DOHH2 (cell line): ENCODE measurements at regions not wholly inside any gene's neighbourhood (a gene's known extent, or its start where the extent isn't known, plus 50 kb on each side); places are given as distances from the start of the nearest gene placed in this dataset.

Experiments used
- H3F3A ChIP-seq: fragments of 200-600 bp; sonication (generic), shearing (Covaris generic); 2 replicates; pipeline ENCODE4 v1.6.0; 2016; ENCODE audit warnings: antibody characterized with exemption, mild to moderate bottlenecking; ENCODE audit not compliant: control insufficient read depth, insufficient read depth
- H3K27ac ChIP-seq: fragments of 200-600 bp; sonication (generic); 2 replicates; pipeline ENCODE4 v1.5.1; 2014; ENCODE audit warnings: low read depth, mild to moderate bottlenecking, low read length, moderate library complexity
- H3K27me3 ChIP-seq: fragments of 200-600 bp; sonication (generic); 2 replicates; pipeline ENCODE4 v1.6.1; 2014; ENCODE audit warnings: mild to moderate bottlenecking, low read length, mixed read lengths; ENCODE audit not compliant: control insufficient read depth
- H3K36me3 ChIP-seq: fragments of 200-600 bp; sonication (generic); 2 replicates; pipeline ENCODE4 v1.6.1; 2014; ENCODE audit warnings: mild to moderate bottlenecking, low read length, moderate library complexity, mixed read lengths; ENCODE audit not compliant: control insufficient read depth
- H3K4me1 ChIP-seq: fragments of 200-600 bp; sonication (generic); 2 replicates; pipeline ENCODE4 v1.6.1; 2014; ENCODE audit warnings: mild to moderate bottlenecking, low read length, mixed read lengths; ENCODE audit not compliant: control insufficient read depth
- H3K4me2 ChIP-seq: fragments of 200-600 bp; sonication (generic); 2 replicates; pipeline ENCODE4 v1.6.0; 2014; ENCODE audit warnings: mild to moderate bottlenecking, low read length, moderate library complexity
- H3K4me3 ChIP-seq: fragments of 200-600 bp; sonication (generic); 2 replicates; pipeline ENCODE4 v1.5.1; 2014; ENCODE audit warnings: mild to moderate bottlenecking, low read length, mixed read lengths
- H3K79me2 ChIP-seq: fragments of 200-600 bp; sonication (generic); 2 replicates; pipeline ENCODE4 v1.6.1; 2014; ENCODE audit warnings: mild to moderate bottlenecking, low read length, mixed read lengths; ENCODE audit not compliant: control insufficient read depth
- H3K9me2 ChIP-seq: fragments of 200-600 bp; sonication (generic); replicated peaks from 2 replicates; pipeline ENCODE4 v1.6.1; 2014; ENCODE audit warnings: mild to moderate bottlenecking, low read length, mixed read lengths; ENCODE audit not compliant: control insufficient read depth
- H3K9me3 ChIP-seq: fragments of 200-600 bp; sonication (generic); 2 replicates; pipeline ENCODE4 v1.6.1; 2014; ENCODE audit warnings: antibody characterized with exemption, low read length, mixed read lengths; ENCODE audit not compliant: control insufficient read depth, insufficient read depth
- H4K20me1 ChIP-seq: fragments of 200-600 bp; sonication (generic); 2 replicates; pipeline ENCODE4 v1.6.0; 2014; ENCODE audit warnings: low read depth, mild to moderate bottlenecking, antibody characterized with exemption, low read length, moderate library complexity; ENCODE audit not compliant: control insufficient read depth, insufficient read depth
- CTCF ChIP-seq: fragments of 200-600 bp; sonication (generic); IDR thresholded peaks from one replicate; pipeline ENCODE4 v1.5.1; 2014; ENCODE audit warnings: antibody characterized with exemption, mild to moderate bottlenecking, low read depth, low read length; ENCODE audit not compliant: poor library complexity, severe bottlenecking
- EZH2phosphoT487 ChIP-seq: fragments of 200-600 bp; sonication (generic); IDR thresholded peaks from 2 replicates; pipeline ENCODE4 v1.6.1; 2017; ENCODE audit warnings: borderline replicate concordance, mild to moderate bottlenecking, antibody characterized with exemption, low read length, moderate library complexity, mixed read lengths

GRCh38 chr3:15998911-15999310 is 175.6 kb upstream of the GALNT15 start:
- H3F3A ChIP-seq = no peaks in the 10 kb centered on the region
- TF ChIP-seq CTCF (no peak), EZH2phosphoT487 (no peak)

DNA sequence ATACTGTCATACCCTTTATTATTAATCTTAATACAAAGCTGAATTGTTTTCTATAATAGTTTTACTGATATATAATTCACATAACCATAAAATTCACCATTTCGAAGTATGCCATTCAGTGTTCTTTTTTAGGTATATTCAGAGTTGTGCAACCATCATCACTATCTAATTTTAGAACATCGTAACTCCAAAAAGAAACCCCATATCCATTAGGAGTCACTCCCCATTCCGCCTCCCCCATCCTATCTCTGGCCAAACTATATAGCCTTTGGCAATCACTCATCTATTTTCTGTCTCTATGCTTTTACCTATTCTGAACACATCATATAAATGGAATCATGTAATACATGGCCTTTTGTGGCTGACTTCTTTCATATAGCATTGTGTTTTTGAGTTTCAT is 169.7 kb upstream of the GALNT15 start:
- H4K20me1 ChIP-seq = no peaks in the 10 kb centered on the region
- no peak overlapping the region for H3K4me2 ChIP-seq
- no peaks in the 10 kb centered on the region for H3F3A ChIP-seq
- no peaks in the 10 kb centered on the region for H3K36me3 ChIP-seq
- no peak overlapping the region for H3K4me3 ChIP-seq
- H3K27ac ChIP-seq = no peak overlapping the region
- TF ChIP-seq CTCF (no peak), EZH2phosphoT487 (no peak)
- no peaks in the 10 kb centered on the region for H3K27me3 ChIP-seq
- no peaks in the 10 kb centered on the region for H3K9me2 ChIP-seq
- H3K9me3 ChIP-seq = 0 out of 2 replicates have a peak, but pooled peaks cover 2% of the 10 kb centered on the region
- H3K4me1 ChIP-seq = no peaks in the 10 kb centered on the region
- no peaks in the 10 kb centered on the region for H3K79me2 ChIP-seq

More at GRCh38 chr3:15998911-15999310, 175.6 kb upstream of the GALNT15 start:
- no peak overlapping the region for H3K4me2 ChIP-seq
- no peaks in the 10 kb centered on the region for H3K36me3 ChIP-seq
- no peaks in the 10 kb centered on the region for H3K9me3 ChIP-seq
- no peaks in the 10 kb centered on the region for H4K20me1 ChIP-seq
- no peaks in the 10 kb centered on the region for H3K9me2 ChIP-seq
- no peak overlapping the region for H3K4me3 ChIP-seq
- no peak overlapping the region for H3K27ac ChIP-seq
- H3K27me3 ChIP-seq = no peaks in the 10 kb centered on the region; the same call in 1 of the 2 replicates
- H3K4me1 ChIP-seq = no peaks in the 10 kb centered on the region
- H3K79me2 ChIP-seq = no peaks in the 10 kb centered on the region

GRCh38 chr3:16011376-16011775 is 163.1 kb upstream of the GALNT15 start:
- Histone ChIP-seq H3K9me3 (0 out of 2 replicates have a peak, but pooled peaks cover 2% of the 10 kb centered on the region), H3K79me2 (no peaks in the 10 kb centered on the region), H3F3A (no peaks in the 10 kb centered on the region), H3K27ac (no peak overlapping the region), H3K36me3 (no peaks in the 10 kb centered on the region), H3K4me2 (no peak overlapping the region), H3K9me2 (no peaks in the 10 kb centered on the region), H3K27me3 (no peaks in the 10 kb centered on the region; the same call in 1 of the 2 replicates), H3K4me3 (no peak overlapping the region), H4K20me1 (no peaks in the 10 kb centered on the region), H3K4me1 (no peaks in the 10 kb centered on the region)
- TF ChIP-seq CTCF (no peak), EZH2phosphoT487 (no peak)
